ENCODE measurements at regions not wholly inside any gene's neighbourhood (a gene's known extent, or its start where the extent isn't known, plus 50 kb on each side); places are given as distances from the start of the nearest gene placed in this dataset.

DNA sequence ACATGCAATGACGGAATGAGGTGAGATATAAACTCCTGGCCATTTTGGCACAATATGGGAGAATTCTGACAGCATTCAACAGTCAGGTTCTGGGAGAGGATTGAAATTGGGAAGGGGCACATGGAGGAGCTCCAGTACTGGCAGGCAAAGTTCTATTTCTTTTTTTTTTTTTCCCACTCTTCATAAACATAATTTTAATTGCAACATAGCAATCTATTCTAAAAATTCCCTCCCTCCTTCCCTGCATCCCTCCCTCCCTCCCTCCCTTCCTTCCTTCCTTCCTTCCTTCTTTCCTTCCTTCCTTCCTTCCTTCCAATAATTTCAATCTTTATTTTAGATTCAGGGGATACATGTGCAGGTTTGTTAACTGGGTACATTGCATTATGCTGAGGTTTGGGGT lies 93.2 kb downstream of the PTCSC3 start:
- no peaks in the 10 kb centered on the region for H3K27me3 ChIP-seq (ENCODE audit: control insufficient read depth, insufficient read depth, low read length)
- DNase-seq (ENCODE audit: low read depth in 4 of 6, low spot score in 6 of 6), result no peak
- WGBS (ENCODE audit: insufficient coverage), result no CpG with 5 or more reads among the region's 1 CpG
- no peaks in the 10 kb centered on the region for H3K36me3 ChIP-seq (ENCODE audit: control insufficient read depth, insufficient read depth, low read length)
- H3K4me1 ChIP-seq (ENCODE audit: control insufficient read depth, insufficient read depth, low read length), result no peaks in the 10 kb centered on the region
- H3K27ac ChIP-seq (ENCODE audit: low read depth, low read length), result no peak overlapping the region
- H3K4me3 ChIP-seq (ENCODE audit: low read depth, low read length), result no peak overlapping the region
- peaks cover 3% of the 10 kb centered on the region for H3K9me3 ChIP-seq (ENCODE audit: control insufficient read depth, insufficient read depth, low read length)

DNA sequence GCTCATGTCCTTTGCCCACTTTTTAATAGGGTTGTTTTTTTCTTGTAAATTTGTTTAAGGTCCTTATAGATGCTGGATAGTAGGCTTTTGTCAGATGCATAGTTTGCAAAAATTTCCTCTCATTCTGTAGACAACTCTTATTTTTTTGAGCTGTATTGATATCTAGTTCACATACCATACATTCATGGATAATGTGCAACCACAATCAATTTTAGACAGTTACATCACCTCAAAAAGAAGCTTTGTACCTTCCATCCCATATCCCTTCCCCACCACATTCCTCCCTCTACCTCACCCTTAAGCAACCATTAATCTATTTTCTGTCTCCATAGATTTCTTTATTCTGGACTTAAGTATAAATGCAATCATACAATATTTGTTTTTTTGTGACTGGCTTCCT lies 98.4 kb downstream of the PTCSC3 start:
- no peak overlapping the region for H3K4me3 ChIP-seq (ENCODE audit: low read depth, low read length)
- no peaks in the 10 kb centered on the region for H3K4me1 ChIP-seq (ENCODE audit: control insufficient read depth, insufficient read depth, low read length)
- H3K27ac ChIP-seq (ENCODE audit: low read depth, low read length), result no peak overlapping the region
- H3K9me3 ChIP-seq (ENCODE audit: control insufficient read depth, insufficient read depth, low read length), result peaks cover 3% of the 10 kb centered on the region
- no peak for DNase-seq (ENCODE audit: low read depth in 4 of 6, low spot score in 6 of 6)
- peaks cover 1% of the 10 kb centered on the region for H3K27me3 ChIP-seq (ENCODE audit: control insufficient read depth, insufficient read depth, low read length)
- H3K36me3 ChIP-seq (ENCODE audit: control insufficient read depth, insufficient read depth, low read length), result no peaks in the 10 kb centered on the region

DNA sequence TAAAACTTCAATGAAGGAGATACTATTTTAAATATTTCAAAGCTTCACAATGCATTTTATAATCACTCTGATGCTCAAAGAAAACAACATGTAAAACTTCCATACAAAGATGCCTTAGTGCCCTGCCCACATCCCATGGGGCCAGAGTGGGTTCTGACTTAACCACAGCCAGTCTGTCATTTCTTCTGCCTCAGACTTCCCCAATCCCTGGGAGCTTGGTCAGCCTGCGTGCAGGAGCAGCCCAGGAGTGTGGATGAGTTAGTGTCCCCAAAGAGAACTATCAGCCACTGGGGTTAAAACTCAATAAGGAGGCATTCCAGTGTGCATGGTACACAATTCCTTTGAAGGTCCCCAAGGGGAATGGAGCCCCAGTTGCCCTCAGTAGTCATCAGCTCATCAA lies 100.3 kb downstream of the PTCSC3 start:
- H3K36me3 ChIP-seq (ENCODE audit: control insufficient read depth, insufficient read depth, low read length), result no peaks in the 10 kb centered on the region
- peaks cover 2% of the 10 kb centered on the region for H3K27me3 ChIP-seq (ENCODE audit: control insufficient read depth, insufficient read depth, low read length)
- 100% methylated on average over 1 of the region's 1 CpG for WGBS (ENCODE audit: insufficient coverage)
- no peaks in the 10 kb centered on the region for H3K4me1 ChIP-seq (ENCODE audit: control insufficient read depth, insufficient read depth, low read length)
- peaks cover 3% of the 10 kb centered on the region for H3K9me3 ChIP-seq (ENCODE audit: control insufficient read depth, insufficient read depth, low read length)
- H3K27ac ChIP-seq (ENCODE audit: low read depth, low read length), result no peak overlapping the region
- no peak for DNase-seq (ENCODE audit: low read depth in 4 of 6, low spot score in 6 of 6)
- no peak overlapping the region for H3K4me3 ChIP-seq (ENCODE audit: low read depth, low read length)

DNA sequence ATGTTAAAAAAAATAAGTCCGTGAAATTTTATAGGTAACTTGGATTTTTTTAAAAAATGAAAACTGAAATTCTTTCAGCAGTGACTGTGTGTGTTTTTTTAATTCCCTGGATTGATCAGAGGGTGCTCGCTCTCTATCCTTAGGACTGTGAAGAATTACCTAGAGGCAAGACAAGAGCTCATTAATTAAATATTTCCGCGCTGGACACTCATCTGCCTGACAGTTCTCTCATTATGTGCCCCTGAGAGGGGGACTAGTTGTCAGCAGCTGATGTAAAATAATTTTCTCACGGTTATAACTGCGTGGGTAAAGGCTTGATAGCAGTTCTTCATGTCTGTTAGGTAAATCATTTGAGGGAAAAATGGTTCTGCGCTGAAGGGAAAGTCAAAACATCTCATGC lies 101.3 kb downstream of the PTCSC3 start:
- no peak for DNase-seq (ENCODE audit: low read depth in 4 of 6, low spot score in 6 of 6)
- peaks cover 3% of the 10 kb centered on the region for H3K9me3 ChIP-seq (ENCODE audit: control insufficient read depth, insufficient read depth, low read length)
- H3K4me3 ChIP-seq (ENCODE audit: low read depth, low read length), result no peak overlapping the region
- no peak overlapping the region for H3K27ac ChIP-seq (ENCODE audit: low read depth, low read length)
- H3K27me3 ChIP-seq (ENCODE audit: control insufficient read depth, insufficient read depth, low read length), result peaks cover 2% of the 10 kb centered on the region
- no CpG with 5 or more reads among the region's 7 CpGs for WGBS (ENCODE audit: insufficient coverage)
- no peaks in the 10 kb centered on the region for H3K36me3 ChIP-seq (ENCODE audit: control insufficient read depth, insufficient read depth, low read length)
- no peaks in the 10 kb centered on the region for H3K4me1 ChIP-seq (ENCODE audit: control insufficient read depth, insufficient read depth, low read length)

DNA sequence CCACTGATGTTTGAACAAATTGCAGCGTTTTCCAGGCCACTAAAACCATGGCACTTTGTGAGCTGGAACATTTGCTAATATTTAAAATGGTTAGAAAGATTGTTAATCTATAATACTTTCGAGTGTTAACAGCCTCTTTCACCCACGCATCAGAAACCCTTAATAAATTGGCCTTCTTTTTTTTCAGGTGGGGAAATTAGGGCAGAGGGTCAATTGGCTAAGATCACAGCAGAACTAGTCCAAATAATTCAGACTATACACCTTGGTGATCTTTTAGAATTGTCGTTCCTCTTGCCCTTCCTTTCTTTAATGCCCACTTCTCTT lies 105.8 kb downstream of the PTCSC3 start:
- no peaks in the 10 kb centered on the region for H3K4me1 ChIP-seq (ENCODE audit: control insufficient read depth, insufficient read depth, low read length)
- no peak overlapping the region for H3K4me3 ChIP-seq (ENCODE audit: low read depth, low read length)
- H3K36me3 ChIP-seq (ENCODE audit: control insufficient read depth, insufficient read depth, low read length), result no peaks in the 10 kb centered on the region
- peaks cover 2% of the 10 kb centered on the region for H3K27me3 ChIP-seq (ENCODE audit: control insufficient read depth, insufficient read depth, low read length)
- no peak for DNase-seq (ENCODE audit: low read depth in 4 of 6, low spot score in 6 of 6)
- no peak overlapping the region for H3K27ac ChIP-seq (ENCODE audit: low read depth, low read length)
- no peaks in the 10 kb centered on the region for H3K9me3 ChIP-seq (ENCODE audit: control insufficient read depth, insufficient read depth, low read length)
- WGBS (ENCODE audit: insufficient coverage), result no CpG with 5 or more reads among the region's 4 CpGs

DNA sequence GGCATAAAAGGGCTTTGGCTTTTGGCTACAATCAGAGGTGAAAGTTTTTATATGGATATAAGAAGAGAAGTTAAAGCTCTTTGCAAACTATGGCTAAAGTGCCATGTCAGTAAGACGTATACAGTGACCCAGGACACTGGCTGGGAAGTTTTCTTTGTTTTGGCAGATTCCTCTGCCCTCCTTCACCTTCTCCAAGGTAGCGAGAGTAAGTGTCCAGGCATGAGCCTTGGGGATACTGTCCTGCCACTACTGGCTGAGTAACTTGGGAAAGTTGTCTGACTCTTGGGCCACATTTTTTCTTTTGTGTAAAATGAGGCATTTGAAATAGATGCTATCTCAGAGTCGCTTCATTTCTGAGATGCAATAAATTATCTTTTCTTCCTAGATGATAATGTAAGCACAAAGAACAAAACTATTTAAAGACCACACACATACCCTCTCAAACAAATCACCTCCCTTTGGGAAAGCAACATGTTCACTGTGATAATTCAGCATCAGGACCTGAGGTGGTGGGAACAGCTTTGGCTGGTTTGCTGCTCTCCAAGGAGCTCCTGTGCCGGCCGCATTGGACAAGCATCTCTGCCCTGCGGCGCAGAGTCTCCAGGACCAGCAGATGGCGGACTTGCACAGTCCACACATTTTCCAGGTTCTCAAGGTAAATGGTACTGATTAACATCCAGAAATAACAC lies 106.3 kb downstream of the PTCSC3 start:
- 0% methylated on average over 4 of the region's 8 CpGs for WGBS (ENCODE audit: insufficient coverage)
- H3K9me3 ChIP-seq (ENCODE audit: control insufficient read depth, insufficient read depth, low read length), result no peaks in the 10 kb centered on the region
- H3K36me3 ChIP-seq (ENCODE audit: control insufficient read depth, insufficient read depth, low read length), result no peaks in the 10 kb centered on the region
- H3K27me3 ChIP-seq (ENCODE audit: control insufficient read depth, insufficient read depth, low read length), result peaks cover 2% of the 10 kb centered on the region
- no peak overlapping the region for H3K4me3 ChIP-seq (ENCODE audit: low read depth, low read length)
- H3K27ac ChIP-seq (ENCODE audit: low read depth, low read length), result no peak overlapping the region
- no peaks in the 10 kb centered on the region for H3K4me1 ChIP-seq (ENCODE audit: control insufficient read depth, insufficient read depth, low read length)
- DNase-seq (ENCODE audit: low read depth in 4 of 6, low spot score in 6 of 6), result peak in 5 of 6 donors; percentile 43 to 94 (median 51)

DNA sequence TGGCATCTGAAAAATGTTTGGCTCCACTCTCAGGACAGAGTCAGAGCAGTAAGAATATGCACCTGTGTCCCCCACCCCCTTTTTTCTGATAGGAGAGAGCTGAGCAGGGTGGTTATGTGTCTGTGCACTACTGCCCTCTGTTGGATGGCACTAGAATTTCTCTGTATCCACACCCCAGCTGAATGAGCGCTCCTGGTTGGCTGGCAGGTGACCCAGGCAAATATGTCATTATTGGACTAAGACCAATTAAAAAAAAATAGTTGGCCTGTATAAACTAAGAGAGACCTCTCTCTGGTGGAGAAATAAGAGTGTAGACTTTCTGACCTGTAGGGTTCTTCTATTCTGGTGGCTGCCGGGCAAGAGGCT lies 107.0 kb downstream of the PTCSC3 start:
- peak in 2 of 6 donors; percentile 54 to 67 for DNase-seq (ENCODE audit: low read depth in 4 of 6, low spot score in 6 of 6)
- H3K27ac ChIP-seq (ENCODE audit: low read depth, low read length), result no peak overlapping the region
- no peaks in the 10 kb centered on the region for H3K9me3 ChIP-seq (ENCODE audit: control insufficient read depth, insufficient read depth, low read length)
- peaks cover 2% of the 10 kb centered on the region for H3K27me3 ChIP-seq (ENCODE audit: control insufficient read depth, insufficient read depth, low read length)
- no peaks in the 10 kb centered on the region for H3K36me3 ChIP-seq (ENCODE audit: control insufficient read depth, insufficient read depth, low read length)
- no CpG with 5 or more reads among the region's 2 CpGs for WGBS (ENCODE audit: insufficient coverage)
- no peaks in the 10 kb centered on the region for H3K4me1 ChIP-seq (ENCODE audit: control insufficient read depth, insufficient read depth, low read length)
- no peak overlapping the region for H3K4me3 ChIP-seq (ENCODE audit: low read depth, low read length)

DNA sequence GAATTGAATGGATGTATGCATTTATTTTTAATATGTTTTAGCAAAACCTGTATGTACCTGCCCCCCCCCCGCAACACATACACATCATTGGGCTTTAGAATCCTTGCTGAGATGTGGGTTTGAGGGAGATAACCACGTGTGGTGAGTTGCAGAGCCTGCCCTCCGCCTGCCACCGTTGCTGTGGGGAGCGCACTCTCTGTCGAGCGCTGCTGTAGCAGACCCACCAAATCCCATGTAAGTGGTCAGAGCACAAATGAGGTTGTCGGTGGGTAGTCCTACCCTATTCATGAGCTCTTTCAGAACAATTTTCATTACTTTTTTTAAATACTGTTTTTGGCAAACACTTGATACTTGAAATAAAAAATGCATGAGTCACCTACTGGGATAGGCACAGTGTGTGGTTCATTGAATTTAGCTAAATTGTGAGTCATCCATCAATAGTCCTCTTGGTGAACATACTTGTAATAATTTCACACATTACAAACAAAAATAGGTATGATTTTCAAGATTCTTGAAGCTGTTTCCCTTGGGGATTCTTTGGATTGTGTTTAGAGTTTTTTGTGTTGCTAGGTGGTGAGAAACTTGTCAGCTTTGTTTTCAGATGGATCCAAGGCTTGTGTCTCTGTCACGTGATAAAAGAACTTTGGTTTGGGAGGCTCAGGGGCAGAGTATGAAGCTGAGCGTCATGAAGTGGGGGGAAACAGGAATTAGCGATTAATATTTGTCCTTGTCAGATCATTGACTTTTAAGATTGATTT lies 107.6 kb downstream of the PTCSC3 start:
- Histone ChIP-seq H3K27ac (ENCODE audit: low read depth, low read length) (no peak overlapping the region), H3K9me3 (ENCODE audit: control insufficient read depth, insufficient read depth, low read length) (no peaks in the 10 kb centered on the region), H3K4me3 (ENCODE audit: low read depth, low read length) (no peak overlapping the region), H3K36me3 (ENCODE audit: control insufficient read depth, insufficient read depth, low read length) (no peaks in the 10 kb centered on the region), H3K4me1 (ENCODE audit: control insufficient read depth, insufficient read depth, low read length) (no peaks in the 10 kb centered on the region), H3K27me3 (ENCODE audit: control insufficient read depth, insufficient read depth, low read length) (peaks cover 2% of the 10 kb centered on the region)
- WGBS (ENCODE audit: insufficient coverage), result 48% methylated on average over 3 of the region's 11 CpGs
- peak in 1 of 6 donors; percentile 39 for DNase-seq (ENCODE audit: low read depth in 4 of 6, low spot score in 6 of 6)

DNA sequence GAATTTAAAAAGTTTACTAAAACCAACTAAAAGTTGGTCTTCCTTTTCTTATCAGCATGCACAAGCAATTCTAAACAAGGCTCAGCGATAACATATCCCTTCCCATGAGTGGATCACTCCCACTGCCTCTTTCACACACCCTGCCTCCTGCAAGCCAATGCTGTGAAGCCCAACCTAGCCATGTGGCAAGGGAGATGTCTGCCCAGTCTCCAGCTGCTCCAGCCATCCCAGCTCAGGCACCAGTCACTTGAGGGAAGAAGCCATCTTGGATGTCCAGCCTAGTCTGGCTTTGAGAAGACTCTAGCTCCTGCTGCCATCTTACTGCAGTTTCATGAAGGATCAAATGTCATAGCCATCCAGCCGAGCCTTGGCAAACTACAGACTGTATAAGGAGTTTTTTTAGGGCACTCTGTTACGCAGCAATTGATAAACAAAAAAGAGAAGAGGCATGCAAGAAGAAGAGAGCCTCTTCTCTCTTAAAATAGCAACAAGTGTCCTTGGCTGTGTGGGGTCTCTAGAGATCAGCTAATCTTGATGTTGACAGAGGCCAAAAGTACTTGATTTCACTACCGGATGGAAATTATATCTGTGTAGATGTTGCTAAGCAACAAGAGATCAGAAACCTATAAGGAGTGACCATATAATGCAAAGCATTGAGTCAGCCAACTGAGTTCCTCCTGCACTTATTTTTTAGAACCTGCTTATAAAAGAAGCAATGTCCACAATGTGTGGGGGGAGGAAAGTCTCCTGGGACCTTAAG lies 108.9 kb downstream of the PTCSC3 start:
- 80% methylated on average over 2 of the region's 4 CpGs for WGBS (ENCODE audit: insufficient coverage)
- peak in 1 of 6 donors; percentile 37 for DNase-seq (ENCODE audit: low read depth in 4 of 6, low spot score in 6 of 6)
- H3K27me3 ChIP-seq (ENCODE audit: control insufficient read depth, insufficient read depth, low read length), result no peaks in the 10 kb centered on the region
- H3K9me3 ChIP-seq (ENCODE audit: control insufficient read depth, insufficient read depth, low read length), result no peaks in the 10 kb centered on the region
- H3K27ac ChIP-seq (ENCODE audit: low read depth, low read length), result no peak overlapping the region
- H3K4me3 ChIP-seq (ENCODE audit: low read depth, low read length), result no peak overlapping the region
- H3K36me3 ChIP-seq (ENCODE audit: control insufficient read depth, insufficient read depth, low read length), result no peaks in the 10 kb centered on the region
- H3K4me1 ChIP-seq (ENCODE audit: control insufficient read depth, insufficient read depth, low read length), result no peaks in the 10 kb centered on the region
